AG09309 (cell line): ENCODE measurements at regions not wholly inside any gene's neighbourhood (a gene's known extent, or its start where the extent isn't known, plus 50 kb on each side); places are given as distances from the start of the nearest gene placed in this dataset.

ENCODE experiments used
- DNase-seq: peaks from one replicate; pipeline ENCODE4 v3.0.0-alpha.2; 2010; ENCODE audit warnings: low read depth
- H3K4me3 ChIP-seq: 2 replicates; pipeline ENCODE4 v1.5.1; 2011; ENCODE audit warnings: mild to moderate bottlenecking, low read depth, low read length, moderate library complexity; ENCODE audit not compliant: control insufficient read depth
- TF ChIP-seq, protein P1 (sequence below): IDR thresholded peaks from 2 replicates; pipeline ENCODE4 v1.5.1; 2011; ENCODE audit warnings: mild to moderate bottlenecking, low read depth, low read length, inconsistent platforms; ENCODE audit not compliant: insufficient read depth, control insufficient read depth; ENCODE audit errors: missing control alignments

DNA sequence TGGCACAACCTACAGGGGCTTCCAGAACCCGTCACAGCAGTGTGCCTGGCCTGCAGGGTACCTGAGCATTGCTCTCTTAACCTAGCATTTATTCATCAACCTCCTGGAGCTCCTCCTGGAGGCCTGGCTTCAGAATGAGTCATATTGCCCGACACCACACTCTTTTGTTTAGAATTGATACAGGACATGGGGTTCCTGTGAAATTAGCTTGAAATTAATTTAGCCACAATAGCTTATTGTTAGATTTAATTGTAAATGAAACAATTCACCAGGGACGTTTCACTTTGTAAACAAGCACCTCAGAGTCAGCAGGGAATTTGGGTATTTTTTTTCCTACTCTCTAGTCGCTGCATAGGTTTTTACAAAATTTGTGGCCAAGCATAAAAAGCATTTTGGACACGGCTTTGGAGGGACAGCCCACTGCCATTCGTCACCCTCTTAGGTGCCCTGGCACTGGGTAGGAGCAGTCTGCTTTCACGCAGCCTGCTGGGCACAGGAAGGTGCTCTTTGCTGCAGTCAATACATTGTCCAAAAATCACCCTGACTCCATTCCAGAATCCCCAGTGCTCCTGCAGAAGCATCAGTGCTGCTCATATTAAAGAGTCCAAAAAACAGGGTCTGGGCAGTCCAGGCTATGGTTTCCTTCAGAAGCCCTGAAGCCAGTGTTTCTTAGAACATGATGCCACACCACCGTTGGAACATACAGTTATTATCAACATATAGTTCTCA lies 60.8 kb upstream of the MEF2A start:
- H3K4me3 ChIP-seq = no peak overlapping the region
- TF ChIP-seq, protein P1, sequence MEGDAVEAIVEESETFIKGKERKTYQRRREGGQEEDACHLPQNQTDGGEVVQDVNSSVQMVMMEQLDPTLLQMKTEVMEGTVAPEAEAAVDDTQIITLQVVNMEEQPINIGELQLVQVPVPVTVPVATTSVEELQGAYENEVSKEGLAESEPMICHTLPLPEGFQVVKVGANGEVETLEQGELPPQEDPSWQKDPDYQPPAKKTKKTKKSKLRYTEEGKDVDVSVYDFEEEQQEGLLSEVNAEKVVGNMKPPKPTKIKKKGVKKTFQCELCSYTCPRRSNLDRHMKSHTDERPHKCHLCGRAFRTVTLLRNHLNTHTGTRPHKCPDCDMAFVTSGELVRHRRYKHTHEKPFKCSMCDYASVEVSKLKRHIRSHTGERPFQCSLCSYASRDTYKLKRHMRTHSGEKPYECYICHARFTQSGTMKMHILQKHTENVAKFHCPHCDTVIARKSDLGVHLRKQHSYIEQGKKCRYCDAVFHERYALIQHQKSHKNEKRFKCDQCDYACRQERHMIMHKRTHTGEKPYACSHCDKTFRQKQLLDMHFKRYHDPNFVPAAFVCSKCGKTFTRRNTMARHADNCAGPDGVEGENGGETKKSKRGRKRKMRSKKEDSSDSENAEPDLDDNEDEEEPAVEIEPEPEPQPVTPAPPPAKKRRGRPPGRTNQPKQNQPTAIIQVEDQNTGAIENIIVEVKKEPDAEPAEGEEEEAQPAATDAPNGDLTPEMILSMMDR = peak; percentile 3
- DNase-seq = no peak

DNA sequence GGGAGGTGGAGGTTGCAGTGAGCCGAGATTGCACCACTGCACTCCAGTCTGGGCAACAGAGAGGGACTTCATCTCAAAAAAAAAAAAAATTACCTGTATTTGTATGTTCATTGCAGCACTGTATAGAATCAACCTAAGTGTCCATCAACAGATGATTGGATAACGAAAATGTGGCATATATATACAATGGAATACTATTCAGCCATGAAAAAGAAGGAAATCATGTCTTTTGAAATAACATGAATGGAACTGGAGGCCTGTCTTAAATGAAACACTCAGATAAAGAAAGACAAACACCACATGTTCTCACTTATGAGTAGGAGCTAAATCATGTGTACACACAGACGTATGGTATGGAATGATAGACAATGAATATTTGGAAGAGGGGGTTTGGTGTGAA lies 59.4 kb upstream of the MEF2A start:
- H3K4me3 ChIP-seq = no peak overlapping the region
- TF ChIP-seq, protein P1 = no peak
- DNase-seq = no peak

DNA sequence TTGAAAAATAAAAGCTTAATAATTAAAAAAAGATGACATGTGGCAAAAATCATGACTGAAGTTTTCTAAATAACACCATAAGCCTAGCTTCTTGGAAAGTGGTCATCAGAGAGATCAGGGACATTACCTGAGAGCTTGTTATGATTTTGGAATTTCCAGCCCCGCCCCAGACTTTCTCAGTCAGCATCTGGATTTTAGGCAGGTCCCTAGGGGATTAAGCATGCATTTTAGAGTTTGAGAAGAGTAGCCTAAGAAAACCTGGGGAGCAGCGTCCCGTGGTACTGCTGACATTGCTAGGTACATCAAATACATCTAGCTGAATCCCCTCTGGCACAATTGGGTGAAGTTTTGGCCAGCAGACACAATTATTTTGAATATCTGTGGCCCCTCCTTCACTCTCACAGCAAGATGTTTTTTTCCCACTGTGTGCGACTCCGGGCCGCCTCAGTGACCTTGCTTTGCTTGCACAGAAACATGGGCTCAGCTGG lies 58.7 kb upstream of the MEF2A start:
- no peak for DNase-seq
- H3K4me3 ChIP-seq = no peak overlapping the region

DNA sequence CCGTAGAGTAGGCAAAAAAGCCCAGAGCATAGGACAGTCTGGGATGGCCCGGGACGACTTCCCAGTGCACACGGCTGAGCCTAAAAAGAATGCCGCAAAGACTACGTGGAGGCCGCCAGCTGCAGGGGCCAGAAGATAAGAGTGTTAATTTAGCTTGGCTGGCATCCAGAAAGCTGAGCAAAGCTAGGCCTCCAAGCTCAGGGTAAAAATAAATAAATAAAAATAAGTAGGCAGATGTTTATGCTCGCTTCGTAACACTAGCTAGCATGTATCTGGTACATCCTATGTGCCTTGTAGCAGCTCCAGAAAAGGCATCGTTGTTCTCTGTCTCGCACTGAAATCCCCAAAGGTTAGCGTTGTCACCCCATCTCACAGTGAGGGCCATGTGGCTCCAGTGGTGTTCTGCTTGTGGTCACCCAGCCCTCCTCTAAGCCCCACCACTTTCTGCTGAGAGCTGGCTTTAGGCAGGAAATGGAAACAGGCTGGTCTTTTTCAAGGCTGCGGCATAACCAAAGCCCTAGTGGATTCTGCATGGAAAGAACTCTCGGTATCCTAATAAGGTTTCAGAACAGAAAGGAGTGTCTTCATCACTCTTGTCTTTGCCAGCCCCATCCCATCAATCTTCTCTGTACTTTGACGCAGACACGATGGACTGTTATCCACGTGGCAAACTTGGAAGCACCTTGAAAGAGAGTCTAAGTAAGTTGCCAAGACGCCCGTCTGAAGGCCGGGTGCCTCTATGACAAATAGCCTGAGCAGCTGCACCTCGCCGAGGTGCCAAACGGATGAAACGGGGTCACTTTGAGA lies 58.1 kb upstream of the MEF2A start:
- TF ChIP-seq, protein P1 = no peak
- no peak for DNase-seq
- H3K4me3 ChIP-seq = no peak overlapping the region

More for the DNA sequence above, 58.7 kb upstream of the MEF2A start:
- TF ChIP-seq, protein P1 = no peak

DNA sequence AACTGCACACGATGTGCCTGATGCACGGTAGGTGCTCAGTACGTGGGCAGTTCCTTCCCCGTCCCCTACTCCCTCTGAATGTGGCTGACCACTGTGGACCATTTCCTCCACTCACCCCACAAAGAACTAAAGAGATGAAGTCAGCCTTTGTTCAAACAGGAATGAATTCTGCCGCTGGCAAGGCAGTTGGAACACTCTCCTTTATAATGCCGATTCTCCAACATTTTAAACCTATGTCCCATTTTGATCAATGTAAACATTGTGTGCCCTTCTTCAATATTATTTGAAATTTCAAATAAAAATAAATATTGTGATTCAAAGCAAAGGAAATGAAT lies 57.5 kb upstream of the MEF2A start:
- DNase-seq = no peak
- TF ChIP-seq, protein P1 = no peak
- no peak overlapping the region for H3K4me3 ChIP-seq

DNA sequence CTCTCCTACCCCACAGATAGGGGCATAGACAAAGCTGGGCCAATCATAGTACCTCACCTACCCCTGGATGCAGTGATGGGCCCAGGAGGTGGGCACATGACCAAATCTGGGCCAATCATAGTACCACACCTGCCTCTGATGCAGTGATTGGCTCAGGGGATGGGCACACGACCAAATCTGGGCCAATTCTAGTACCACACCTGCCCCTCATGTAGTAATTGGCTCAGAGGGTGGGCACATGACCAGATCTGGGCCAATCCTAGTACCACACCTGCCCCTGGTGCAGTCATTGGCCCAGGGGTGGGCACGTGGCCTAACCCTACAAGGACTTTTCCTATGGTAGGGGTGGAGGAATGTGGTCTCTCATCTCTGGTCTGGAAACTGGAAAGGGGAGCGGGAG lies 56.9 kb upstream of the MEF2A start:
- no peak overlapping the region for H3K4me3 ChIP-seq
- TF ChIP-seq, protein P1 = no peak
- DNase-seq = no peak
